A673 (cell line): ENCODE measurements at regions not wholly inside any gene's neighbourhood (a gene's known extent, or its start where the extent isn't known, plus 50 kb on each side); places are given as distances from the start of the nearest gene placed in this dataset.

ENCODE experiments used
- EZH2 ChIP-seq: fragments of 200-600 bp; sonication (generic); IDR thresholded peaks from 2 replicates; pipeline ENCODE4 v1.6.1; 2017; ENCODE audit warnings: borderline replicate concordance, low read depth, mild to moderate bottlenecking, mixed read lengths, antibody characterized with exemption, low read length; ENCODE audit not compliant: poor library complexity, severe bottlenecking
- TF ChIP-seq, protein P1 (sequence below): fragments of 300-800, 200-600 bp; sonication (generic); conservative IDR thresholded peaks from 2 replicates; pipeline ENCODE4 v1.5.1; 2017; ENCODE audit warnings: low read depth, mild to moderate bottlenecking, antibody characterized with exemption, low read length, moderate library complexity, mixed read lengths

DNA sequence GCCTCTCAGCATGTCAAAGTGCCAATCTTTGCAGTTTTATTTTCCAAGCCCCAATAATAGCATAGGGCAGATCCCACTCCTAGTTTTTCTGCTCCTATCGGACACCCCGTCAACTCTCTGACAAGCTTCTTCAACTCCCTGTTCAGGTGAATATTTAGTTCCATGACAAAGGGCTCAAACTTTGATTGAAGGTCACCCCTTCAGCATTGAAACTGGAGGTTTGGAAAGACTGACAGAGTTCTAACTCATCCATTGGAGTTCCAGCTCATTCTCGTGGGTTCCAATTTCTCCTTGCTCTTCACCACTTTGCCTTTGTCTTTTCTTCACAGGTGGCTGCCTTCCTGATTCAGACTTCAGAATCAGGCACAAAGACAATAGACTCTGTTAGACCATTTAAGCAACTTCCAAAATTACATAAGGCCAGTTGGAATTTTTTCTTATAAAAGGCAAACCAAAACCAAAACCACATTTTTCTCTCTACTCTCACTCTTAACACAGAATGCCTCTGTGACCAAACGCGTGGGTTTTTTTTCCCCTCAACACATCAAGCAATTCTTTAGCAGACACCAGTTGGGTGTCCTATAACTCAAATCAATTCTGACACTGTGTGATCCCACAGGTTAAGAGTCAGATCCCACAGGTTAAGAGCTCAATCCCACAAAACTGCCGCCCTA, 169.3 kb upstream of the USP25 start:
- TF ChIP-seq, protein P1, sequence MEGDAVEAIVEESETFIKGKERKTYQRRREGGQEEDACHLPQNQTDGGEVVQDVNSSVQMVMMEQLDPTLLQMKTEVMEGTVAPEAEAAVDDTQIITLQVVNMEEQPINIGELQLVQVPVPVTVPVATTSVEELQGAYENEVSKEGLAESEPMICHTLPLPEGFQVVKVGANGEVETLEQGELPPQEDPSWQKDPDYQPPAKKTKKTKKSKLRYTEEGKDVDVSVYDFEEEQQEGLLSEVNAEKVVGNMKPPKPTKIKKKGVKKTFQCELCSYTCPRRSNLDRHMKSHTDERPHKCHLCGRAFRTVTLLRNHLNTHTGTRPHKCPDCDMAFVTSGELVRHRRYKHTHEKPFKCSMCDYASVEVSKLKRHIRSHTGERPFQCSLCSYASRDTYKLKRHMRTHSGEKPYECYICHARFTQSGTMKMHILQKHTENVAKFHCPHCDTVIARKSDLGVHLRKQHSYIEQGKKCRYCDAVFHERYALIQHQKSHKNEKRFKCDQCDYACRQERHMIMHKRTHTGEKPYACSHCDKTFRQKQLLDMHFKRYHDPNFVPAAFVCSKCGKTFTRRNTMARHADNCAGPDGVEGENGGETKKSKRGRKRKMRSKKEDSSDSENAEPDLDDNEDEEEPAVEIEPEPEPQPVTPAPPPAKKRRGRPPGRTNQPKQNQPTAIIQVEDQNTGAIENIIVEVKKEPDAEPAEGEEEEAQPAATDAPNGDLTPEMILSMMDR = no peak
- TF ChIP-seq EZH2 = no peak
